Neural progenitor cell (in vitro differentiated cells): ENCODE measurements at regions not wholly inside any gene's neighbourhood (a gene's known extent, or its start where the extent isn't known, plus 50 kb on each side); places are given as distances from the start of the nearest gene placed in this dataset.

Source experiments
- DNase-seq: peaks from one replicate; pipeline ENCODE4 v3.0.0-alpha.2; 2016; ENCODE audit warnings: low spot score
- H2AFZ ChIP-seq: fragments of 200-600 bp; sonication (generic); replicated peaks from 2 replicates; pipeline ENCODE4 v1.6.1; 2016; ENCODE audit warnings: antibody characterized with exemption
- H3F3A ChIP-seq: fragments of 200-600 bp; sonication (generic); 2 replicates; pipeline ENCODE4 v1.6.1; 2016; ENCODE audit warnings: antibody characterized with exemption, low read depth
- H3K27ac ChIP-seq: fragments of 200-600 bp; sonication (generic); 2 replicates; pipeline ENCODE4 v1.5.1; 2016; ENCODE audit warnings: mild to moderate bottlenecking
- H3K27me3 ChIP-seq: fragments of 200-600 bp; sonication (generic); 2 replicates; pipeline ENCODE4 v1.6.1; 2016; ENCODE audit warnings: mild to moderate bottlenecking, moderate library complexity
- H3K36me3 ChIP-seq: fragments of 200-600 bp; sonication (generic); 2 replicates; pipeline ENCODE4 v1.5.1; 2016
- H3K4me1 ChIP-seq: fragments of 200-600 bp; sonication (generic); 2 replicates; pipeline ENCODE4 v1.6.1; 2016; ENCODE audit warnings: mixed run types
- H3K4me2 ChIP-seq: fragments of 200-600 bp; sonication (generic); 2 replicates; pipeline ENCODE4 v1.6.1; 2016
- H3K4me3 ChIP-seq: fragments of 200-600 bp; sonication (generic); 2 replicates; pipeline ENCODE4 v1.5.1; 2016
- H3K79me2 ChIP-seq: fragments of 200-600 bp; sonication (generic); 2 replicates; pipeline ENCODE4 v1.6.1; 2016; ENCODE audit warnings: low read depth
- H3K9ac ChIP-seq: fragments of 200-600 bp; sonication (generic); 2 replicates; pipeline ENCODE4 v1.6.1; 2016
- H3K9me3 ChIP-seq: fragments of 200-600 bp; sonication (generic); 2 replicates; pipeline ENCODE4 v1.5.1; 2016; ENCODE audit warnings: low read depth
- H4K20me1 ChIP-seq: fragments of 200-600 bp; sonication (generic); 2 replicates; pipeline ENCODE4 v1.6.1; 2016; ENCODE audit warnings: low read depth
- H3K27ac Mint-ChIP-seq: 3 replicates; pipeline ENCODE4 v1.8.0; 2021; ENCODE audit warnings: mixed read lengths
- H3K27me3 Mint-ChIP-seq: 2 replicates; pipeline ENCODE4 v1.8.0; 2022; ENCODE audit warnings: low read depth, mild to moderate bottlenecking, inconsistent platforms, moderate library complexity, mixed read lengths; ENCODE audit not compliant: insufficient read depth
- H3K36me3 Mint-ChIP-seq: 3 replicates; pipeline ENCODE4 v1.8.0; 2021; ENCODE audit warnings: mixed read lengths
- H3K4me1 Mint-ChIP-seq: 3 replicates; pipeline ENCODE4 v1.8.0; 2021; ENCODE audit warnings: mixed read lengths
- H3K4me3 Mint-ChIP-seq: 3 replicates; pipeline ENCODE4 v1.8.0; 2021; ENCODE audit warnings: mild to moderate bottlenecking, moderate library complexity, mixed read lengths
- H3K9me3 Mint-ChIP-seq: 3 replicates; pipeline ENCODE4 v1.8.0; 2020; ENCODE audit warnings: mixed read lengths
- CTCF ChIP-seq: fragments of 200-600 bp; sonication (generic); IDR thresholded peaks from 2 replicates; pipeline ENCODE4 v1.5.1; 2017; ENCODE audit warnings: antibody characterized with exemption, mild to moderate bottlenecking
- EZH2 ChIP-seq: fragments of 200-600 bp; sonication (generic); IDR thresholded peaks from 2 replicates; pipeline ENCODE4 v1.6.1; 2017; ENCODE audit warnings: antibody characterized with exemption, mild to moderate bottlenecking, moderate library complexity
- EZH2phosphoT487 ChIP-seq: fragments of 200-600 bp; sonication (generic); IDR thresholded peaks from 2 replicates; pipeline ENCODE4 v1.6.1; 2017; ENCODE audit warnings: antibody characterized with exemption

GRCh38 chr1:222068101-222068500, 326.2 kb upstream of the DUSP10 start:
- no peaks in the 10 kb centered on the region for H3K9me3 ChIP-seq
- no peaks in the 10 kb centered on the region for H3K36me3 ChIP-seq
- peaks cover 4% of the 10 kb centered on the region for H3K27me3 Mint-ChIP-seq
- no peak overlapping the region for H3K4me3 Mint-ChIP-seq
- H3K4me1 Mint-ChIP-seq = peaks cover 4% of the 10 kb centered on the region
- H3K9ac ChIP-seq = no peak overlapping the region
- H3K27ac ChIP-seq = no peak overlapping the region
- H3K27ac Mint-ChIP-seq = no peak overlapping the region
- no peaks in the 10 kb centered on the region for H4K20me1 ChIP-seq
- peaks cover 9% of the 10 kb centered on the region for H3K4me1 ChIP-seq
- no peaks in the 10 kb centered on the region for H3K79me2 ChIP-seq
- peaks cover 18% of the 10 kb centered on the region for H3K9me3 Mint-ChIP-seq
- TF ChIP-seq CTCF (no peak), EZH2 (no peak), EZH2phosphoT487 (no peak)
- H3K27me3 ChIP-seq = no peaks in the 10 kb centered on the region
- H3K36me3 Mint-ChIP-seq = no peaks in the 10 kb centered on the region
- H3K4me2 ChIP-seq = no peak overlapping the region
- no peak for DNase-seq
- no peaks in the 10 kb centered on the region for H3F3A ChIP-seq
- no peak overlapping the region for H2AFZ ChIP-seq
- no peak overlapping the region for H3K4me3 ChIP-seq

- no peak for TF ChIP-seq EZH2phosphoT487
- no peak for TF ChIP-seq CTCF
- TF ChIP-seq EZH2 = no peak
- Histone ChIP-seq H3K27me3 (no peaks in the 10 kb centered on the region), H3K4me1 (peaks cover 5% of the 10 kb centered on the region), H3K79me2 (no peaks in the 10 kb centered on the region), H3K36me3 (no peaks in the 10 kb centered on the region), H3K4me2 (no peak overlapping the region), H3K4me3 (no peak overlapping the region), H3K9ac (no peak overlapping the region), H3K9me3 (no peaks in the 10 kb centered on the region), H4K20me1 (no peaks in the 10 kb centered on the region), H3F3A (no peaks in the 10 kb centered on the region), H3K27ac (no peak overlapping the region), H2AFZ (no peak overlapping the region)
- H3K27ac Mint-ChIP-seq = no peak overlapping the region
- H3K27me3 Mint-ChIP-seq = peaks cover 4% of the 10 kb centered on the region
- H3K9me3 Mint-ChIP-seq = peaks cover 19% of the 10 kb centered on the region
- no peak for DNase-seq
- no peaks in the 10 kb centered on the region for H3K36me3 Mint-ChIP-seq
- H3K4me1 Mint-ChIP-seq = no peaks in the 10 kb centered on the region
- H3K4me3 Mint-ChIP-seq = no peak overlapping the region
Observed at GRCh38 chr1:222066539-222066938, 324.6 kb upstream of the DUSP10 start.

GRCh38 chr1:222065234-222065633, 323.3 kb upstream of the DUSP10 start:
- TF ChIP-seq EZH2 (no peak), EZH2phosphoT487 (no peak), CTCF (no peak)

More at GRCh38 chr1:222065234-222065633, 323.3 kb upstream of the DUSP10 start:
- Mint-ChIP-seq H3K36me3 (no peaks in the 10 kb centered on the region), H3K27ac (no peak overlapping the region), H3K4me3 (no peak overlapping the region), H3K27me3 (peaks cover 2% of the 10 kb centered on the region), H3K9me3 (peaks cover 19% of the 10 kb centered on the region), H3K4me1 (no peaks in the 10 kb centered on the region)
- no peaks in the 10 kb centered on the region for H3K79me2 ChIP-seq
- no peak overlapping the region for H2AFZ ChIP-seq
- no peaks in the 10 kb centered on the region for H3K9me3 ChIP-seq
- no peaks in the 10 kb centered on the region for H3K27me3 ChIP-seq
- no peaks in the 10 kb centered on the region for H4K20me1 ChIP-seq
- no peak overlapping the region for H3K9ac ChIP-seq
- H3K4me3 ChIP-seq = no peak overlapping the region
- no peaks in the 10 kb centered on the region for H3K4me1 ChIP-seq
- no peak overlapping the region for H3K27ac ChIP-seq
- H3F3A ChIP-seq = no peaks in the 10 kb centered on the region
- DNase-seq = no peak
- no peaks in the 10 kb centered on the region for H3K36me3 ChIP-seq
- no peak overlapping the region for H3K4me2 ChIP-seq
